SK-N-MC (cell line): ENCODE measurements at regions not wholly inside any gene's neighbourhood (a gene's known extent, or its start where the extent isn't known, plus 50 kb on each side); places are given as distances from the start of the nearest gene placed in this dataset.

Experiments
- DNase-seq: peaks from one replicate; pipeline ENCODE4 v3.0.0-alpha.2; 2011; ENCODE audit warnings: low read depth, low spot score
- H3K27ac ChIP-seq: fragments of 200-600 bp; sonication (generic); 2 replicates; pipeline ENCODE4 v1.5.1; 2016; ENCODE audit warnings: mixed run types
- H3K36me3 ChIP-seq: fragments of 200-600 bp; sonication (generic); 2 replicates; pipeline ENCODE4 v1.6.1; 2017; ENCODE audit warnings: antibody characterized with exemption, low read length, mixed read lengths; ENCODE audit not compliant: insufficient read depth
- H3K4me3 ChIP-seq: fragments of 200-600 bp; sonication (generic); 2 replicates; pipeline ENCODE4 v1.5.1; 2016
- H3K9ac ChIP-seq: fragments of 200-600 bp; sonication (generic); 2 replicates; pipeline ENCODE4 v1.8.0; 2017; ENCODE audit warnings: mixed run types, mixed read lengths; ENCODE audit not compliant: insufficient read length
- H3K9me3 ChIP-seq: fragments of 200-600 bp; sonication (generic); 2 replicates; pipeline ENCODE4 v1.6.1; 2017; ENCODE audit warnings: low read depth, mild to moderate bottlenecking, antibody characterized with exemption, low read length, moderate library complexity, mixed read lengths
- EZH2 ChIP-seq: fragments of 200-600 bp; sonication (generic); IDR thresholded peaks from one replicate; pipeline ENCODE4 v1.6.1; 2017; ENCODE audit warnings: antibody characterized with exemption
- FOXP2 ChIP-seq: optimal IDR thresholded peaks from 2 replicates; pipeline ENCODE3; 2011; ENCODE audit warnings: mild to moderate bottlenecking, moderate library complexity; ENCODE audit not compliant: insufficient read depth; ENCODE audit errors: extremely low read length, control extremely low read depth
- POLR2AphosphoS5 ChIP-seq: IDR thresholded peaks from 2 replicates; pipeline ENCODE4 v1.6.1; 2012; ENCODE audit warnings: mild to moderate bottlenecking, low read depth, low read length, borderline replicate concordance

DNA sequence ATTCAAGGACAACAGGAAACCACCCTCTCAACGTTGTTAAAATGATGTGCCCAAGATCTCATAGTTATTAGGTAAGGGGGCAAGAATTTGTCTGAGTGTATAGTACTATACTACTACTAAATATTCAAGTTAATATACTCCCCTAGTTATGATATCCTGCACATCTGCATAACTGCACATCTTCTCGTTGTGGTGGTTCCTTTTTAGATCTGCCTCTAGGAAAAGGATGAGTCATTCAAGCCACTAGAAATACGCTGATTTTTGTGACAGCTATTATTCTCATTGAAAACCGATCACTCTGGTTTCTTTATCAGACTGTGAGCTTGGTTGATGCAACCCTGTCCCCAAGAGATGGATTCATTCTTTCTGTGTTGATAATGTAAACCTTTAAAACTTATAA is 1067.0 kb upstream of the FANCL start:
- H3K36me3 ChIP-seq = no peaks in the 10 kb centered on the region
- DNase-seq = no peak
- no peak overlapping the region for H3K9ac ChIP-seq
- no peaks in the 10 kb centered on the region for H3K9me3 ChIP-seq
- no peak overlapping the region for H3K4me3 ChIP-seq
- TF ChIP-seq EZH2 (no peak), POLR2AphosphoS5 (no peak), FOXP2 (no peak)
- no peak overlapping the region for H3K27ac ChIP-seq

DNA sequence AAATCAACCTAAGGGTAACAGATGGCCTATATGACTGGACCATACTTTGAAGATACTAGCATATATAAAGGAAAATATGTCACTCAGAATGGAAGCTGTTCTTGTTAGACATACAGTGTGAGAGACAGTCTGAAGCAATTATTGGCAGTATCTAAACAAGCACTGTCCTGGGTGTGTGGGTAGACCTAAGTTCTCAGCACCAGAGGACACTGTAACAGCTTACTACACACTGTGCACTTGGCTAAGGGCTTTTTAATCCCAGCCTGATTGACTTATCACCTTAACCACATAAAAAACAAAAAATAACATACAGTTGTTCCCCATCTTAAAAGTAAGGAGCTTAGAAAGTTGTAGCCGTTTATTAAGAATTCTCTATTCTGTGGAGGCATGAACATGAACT is 1066.1 kb upstream of the FANCL start:
- TF ChIP-seq POLR2AphosphoS5 = no peak
- TF ChIP-seq FOXP2 = no peak
- no peak for TF ChIP-seq EZH2
- no peaks in the 10 kb centered on the region for H3K9me3 ChIP-seq
- H3K9ac ChIP-seq = no peak overlapping the region
- no peak overlapping the region for H3K4me3 ChIP-seq
- DNase-seq = no peak
- no peaks in the 10 kb centered on the region for H3K36me3 ChIP-seq
- no peak overlapping the region for H3K27ac ChIP-seq

DNA sequence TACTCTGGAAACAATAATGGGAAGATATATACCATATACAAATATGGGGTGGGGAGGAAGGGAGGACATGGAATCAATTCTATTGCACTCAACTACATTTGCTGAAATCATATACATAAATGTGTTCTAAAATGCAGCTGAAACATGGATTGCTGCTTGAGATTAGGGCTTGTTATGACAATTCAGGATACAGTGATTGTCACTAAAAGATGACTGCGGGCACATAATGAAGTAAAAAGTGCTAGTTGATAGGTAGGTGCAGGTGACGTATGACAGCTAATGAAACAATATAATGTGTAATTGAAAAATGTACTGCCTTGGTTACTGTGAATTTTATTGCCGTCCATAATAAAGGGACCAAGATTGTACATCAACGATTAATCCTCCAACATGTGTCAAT is 1062.1 kb upstream of the FANCL start:
- TF ChIP-seq FOXP2 (no peak), EZH2 (no peak), POLR2AphosphoS5 (no peak)
- Histone ChIP-seq H3K27ac (no peak overlapping the region), H3K9ac (no peak overlapping the region), H3K9me3 (no peaks in the 10 kb centered on the region), H3K4me3 (no peak overlapping the region), H3K36me3 (no peaks in the 10 kb centered on the region)
- no peak for DNase-seq

DNA sequence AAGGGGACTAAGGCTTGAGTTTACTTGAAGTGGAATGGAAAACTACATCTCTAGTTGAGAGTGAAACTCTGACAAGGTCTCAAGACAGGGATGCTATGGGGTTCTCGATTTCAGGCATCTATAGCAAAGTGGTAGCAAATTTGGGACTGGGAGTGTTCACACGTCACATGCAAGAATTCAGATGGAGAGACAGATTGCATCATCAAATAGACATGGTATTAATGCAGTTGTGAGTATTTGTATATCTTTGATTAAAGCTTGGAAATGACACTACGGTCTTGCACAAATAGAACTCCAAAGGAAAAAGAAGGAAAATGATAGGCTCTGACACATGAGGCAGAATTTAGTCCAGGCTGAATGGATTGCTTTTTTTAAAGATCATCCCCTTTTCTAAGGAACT is 1061.6 kb upstream of the FANCL start:
- H3K9ac ChIP-seq = no peak overlapping the region
- no peaks in the 10 kb centered on the region for H3K36me3 ChIP-seq
- H3K27ac ChIP-seq = no peak overlapping the region
- H3K4me3 ChIP-seq = no peak overlapping the region
- DNase-seq = no peak
- no peaks in the 10 kb centered on the region for H3K9me3 ChIP-seq
- TF ChIP-seq FOXP2 (no peak), POLR2AphosphoS5 (no peak), EZH2 (no peak)

DNA sequence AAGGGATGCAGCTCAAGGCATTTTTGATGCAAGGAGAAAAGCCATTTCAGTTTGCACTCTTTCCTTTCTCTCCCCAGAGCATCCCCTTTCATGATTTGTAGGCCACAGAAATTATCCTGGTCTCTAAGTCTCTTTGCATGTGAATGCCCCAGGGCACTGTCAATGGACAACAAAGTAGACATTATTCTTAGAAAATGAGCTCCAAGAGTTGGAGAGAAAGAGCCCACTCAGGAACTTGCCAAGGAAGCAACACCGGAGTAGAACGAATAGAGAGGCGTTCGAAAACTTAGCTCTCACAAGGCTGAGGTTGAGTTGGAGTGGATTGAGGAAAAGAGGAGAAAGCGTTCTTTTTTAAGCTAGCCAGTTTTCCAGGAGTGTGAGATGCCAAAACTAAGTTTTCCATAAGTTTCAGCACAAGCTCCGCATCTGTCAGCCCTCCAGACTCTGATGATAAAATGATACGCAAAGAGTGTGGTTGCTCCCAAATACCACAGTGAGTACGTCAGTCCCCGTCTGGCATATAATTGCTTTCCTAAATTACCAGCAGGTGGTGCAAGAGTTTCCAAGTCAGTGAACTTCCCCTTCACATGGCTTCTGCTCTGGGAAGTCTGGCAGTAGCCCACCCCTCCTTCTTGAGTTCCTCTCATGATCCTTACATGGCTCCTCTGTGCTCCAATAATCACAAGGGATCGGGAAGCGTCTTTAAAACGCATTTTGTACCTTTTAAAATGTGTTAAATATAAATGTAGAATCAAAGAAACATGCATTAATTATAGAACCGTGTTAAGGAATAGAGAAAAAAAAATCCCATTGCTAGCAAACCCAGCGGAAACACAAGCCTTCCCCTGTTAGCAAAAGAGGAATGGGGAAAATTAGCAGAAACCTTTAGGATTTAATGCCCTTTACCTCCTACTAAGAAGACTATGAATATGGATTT is 1060.6 kb upstream of the FANCL start:
- no peak for TF ChIP-seq EZH2
- no peak for TF ChIP-seq POLR2AphosphoS5
- no peak for TF ChIP-seq FOXP2
- H3K9me3 ChIP-seq = no peaks in the 10 kb centered on the region
- DNase-seq = peak; percentile 48
- H3K27ac ChIP-seq = no peak overlapping the region
- no peaks in the 10 kb centered on the region for H3K36me3 ChIP-seq
- no peak overlapping the region for H3K9ac ChIP-seq
- H3K4me3 ChIP-seq = peak overlapping the region; percentile 2; the same call in 1 of the 2 replicates

DNA sequence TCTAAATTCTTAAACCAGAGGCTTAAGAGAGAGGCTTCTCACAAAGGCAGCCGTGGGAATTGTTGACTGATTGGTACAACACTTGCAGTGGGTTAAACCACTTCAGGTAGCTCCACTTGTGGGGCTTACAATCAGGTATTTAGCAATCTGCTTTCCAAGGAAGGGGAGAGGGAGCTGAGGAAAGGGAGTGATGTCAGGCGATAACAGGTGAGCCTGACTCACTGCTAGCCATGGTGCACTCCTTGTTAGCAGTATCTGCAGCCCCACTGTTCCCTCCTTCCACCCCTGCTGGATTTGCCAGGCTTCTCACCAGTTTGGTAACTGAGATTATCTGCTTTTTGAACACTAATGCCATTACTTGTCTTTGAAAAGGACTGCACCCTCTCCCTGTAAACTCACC is 1056.7 kb upstream of the FANCL start:
- no peak overlapping the region for H3K27ac ChIP-seq
- no peak for DNase-seq
- H3K9ac ChIP-seq = no peak overlapping the region
- TF ChIP-seq FOXP2 = no peak
- no peaks in the 10 kb centered on the region for H3K36me3 ChIP-seq
- no peaks in the 10 kb centered on the region for H3K9me3 ChIP-seq
- no peak overlapping the region for H3K4me3 ChIP-seq

DNA sequence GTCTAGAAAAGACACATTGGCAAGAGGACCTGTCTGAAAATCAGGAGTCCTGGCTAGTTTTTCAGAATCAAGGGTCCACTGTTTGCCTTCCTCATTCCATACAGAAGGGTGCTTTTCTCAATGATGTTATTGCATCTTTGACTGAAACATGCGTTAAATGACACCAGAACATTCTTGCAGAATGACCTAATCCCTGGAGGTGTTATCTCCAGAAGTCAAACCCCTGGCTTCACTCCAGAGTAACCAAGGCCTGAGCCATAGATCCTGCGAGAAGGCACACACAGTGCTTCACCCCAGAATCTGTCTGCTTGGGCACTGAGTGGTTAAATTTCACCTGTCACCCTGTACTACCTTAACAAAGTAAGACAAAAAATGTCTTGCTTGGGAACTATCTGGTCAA is 1055.2 kb upstream of the FANCL start:
- DNase-seq = no peak
- no peak overlapping the region for H3K4me3 ChIP-seq
- no peak for TF ChIP-seq FOXP2
- no peaks in the 10 kb centered on the region for H3K9me3 ChIP-seq
- no peaks in the 10 kb centered on the region for H3K36me3 ChIP-seq
- no peak overlapping the region for H3K9ac ChIP-seq
- H3K27ac ChIP-seq = no peak overlapping the region

DNA sequence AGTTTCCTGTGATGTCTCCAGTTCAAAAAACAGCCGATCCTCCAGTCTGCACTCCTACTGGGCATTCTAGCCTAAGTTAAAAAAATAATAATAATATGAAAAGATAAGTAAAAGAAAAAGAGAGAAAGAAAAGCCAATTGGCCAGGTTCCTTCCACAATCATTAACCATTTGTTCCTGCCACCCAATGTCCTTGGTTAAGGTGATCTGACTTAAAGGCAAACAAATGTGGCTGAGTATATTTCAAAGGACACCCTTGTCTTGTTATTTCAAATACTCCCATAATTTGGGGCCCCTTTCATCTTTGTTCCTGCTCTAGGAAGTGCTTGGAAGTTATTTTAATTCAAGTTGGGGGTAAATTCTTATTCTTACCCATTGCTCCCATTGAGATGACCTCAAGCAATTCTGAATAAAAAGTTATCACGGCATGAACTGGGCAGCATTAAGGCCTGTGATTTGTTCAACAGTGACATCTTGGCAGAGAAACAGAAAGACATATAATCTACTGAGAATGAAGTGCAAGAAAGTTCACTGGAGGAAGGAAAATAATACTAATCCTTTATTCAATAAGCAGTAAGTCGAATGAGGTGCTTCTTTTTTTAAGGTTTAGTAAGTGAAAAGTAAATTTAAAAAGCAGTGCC is 1054.5 kb upstream of the FANCL start:
- Histone ChIP-seq H3K27ac (no peak overlapping the region), H3K9ac (no peak overlapping the region), H3K9me3 (no peaks in the 10 kb centered on the region), H3K36me3 (no peaks in the 10 kb centered on the region), H3K4me3 (no peak overlapping the region)
- no peak for TF ChIP-seq EZH2
- TF ChIP-seq FOXP2 = no peak
- no peak for TF ChIP-seq POLR2AphosphoS5
- no peak for DNase-seq
